Adrenal gland (tissue), 5 donors: ENCODE measurements at regions not wholly inside any gene's neighbourhood (a gene's known extent, or its start where the extent isn't known, plus 50 kb on each side); places are given as distances from the start of the nearest gene placed in this dataset.

Experiments
- POLR2A ChIP-seq, 2 donors: fragments of 450-650 bp; IDR thresholded peaks; one replicate each; pipeline ENCODE4 v1.6.1; 2017; ENCODE audit warnings: antibody characterized with exemption in 2 of 2, mild to moderate bottlenecking in 2 of 2, moderate library complexity in 1 of 2
- TF ChIP-seq, protein P1 (sequence below), 6 experiments: fragments of 450-650 bp in 4 of 6; fragments of 200-600 bp in 2 of 6; sonication (generic) in 1 of 6; IDR thresholded peaks; 1 replicate in 5 of 6; 2 replicates in 1 of 6; pipeline versions ENCODE4 v1.5.1 to v1.8.0; 2016 to 2021; ENCODE audit warnings: antibody characterized with exemption in 6 of 6, mild to moderate bottlenecking in 2 of 6, moderate library complexity in 1 of 6
- donor health status: DM: no; HTN: no; CAD: no.

- TF ChIP-seq, protein P1, sequence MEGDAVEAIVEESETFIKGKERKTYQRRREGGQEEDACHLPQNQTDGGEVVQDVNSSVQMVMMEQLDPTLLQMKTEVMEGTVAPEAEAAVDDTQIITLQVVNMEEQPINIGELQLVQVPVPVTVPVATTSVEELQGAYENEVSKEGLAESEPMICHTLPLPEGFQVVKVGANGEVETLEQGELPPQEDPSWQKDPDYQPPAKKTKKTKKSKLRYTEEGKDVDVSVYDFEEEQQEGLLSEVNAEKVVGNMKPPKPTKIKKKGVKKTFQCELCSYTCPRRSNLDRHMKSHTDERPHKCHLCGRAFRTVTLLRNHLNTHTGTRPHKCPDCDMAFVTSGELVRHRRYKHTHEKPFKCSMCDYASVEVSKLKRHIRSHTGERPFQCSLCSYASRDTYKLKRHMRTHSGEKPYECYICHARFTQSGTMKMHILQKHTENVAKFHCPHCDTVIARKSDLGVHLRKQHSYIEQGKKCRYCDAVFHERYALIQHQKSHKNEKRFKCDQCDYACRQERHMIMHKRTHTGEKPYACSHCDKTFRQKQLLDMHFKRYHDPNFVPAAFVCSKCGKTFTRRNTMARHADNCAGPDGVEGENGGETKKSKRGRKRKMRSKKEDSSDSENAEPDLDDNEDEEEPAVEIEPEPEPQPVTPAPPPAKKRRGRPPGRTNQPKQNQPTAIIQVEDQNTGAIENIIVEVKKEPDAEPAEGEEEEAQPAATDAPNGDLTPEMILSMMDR (IDR thresholded peaks at IDR 0.05), result no peak
- no peak for TF ChIP-seq POLR2A (IDR thresholded peaks at IDR 0.05)
Observed at GRCh38 chr12:124687917-124688316, 120.5 kb upstream of the NCOR2 start.
